Nephron (organoid): ENCODE measurements at regions not wholly inside any gene's neighbourhood (a gene's known extent, or its start where the extent isn't known, plus 50 kb on each side); places are given as distances from the start of the nearest gene placed in this dataset.
"Not testable (repeated sequence)": the region's sequence is repeated elsewhere in the genome, so short reads cannot be mapped to it uniquely, and the experiment has no call there.

Source experiments
- H3K27ac Mint-ChIP-seq, 3 experiments: 2 replicates each; pipeline ENCODE4 v1.8.0; 2020; ENCODE audit warnings: mixed read lengths in 3 of 3, mild to moderate bottlenecking in 2 of 3, moderate library complexity in 1 of 3
- H3K27me3 Mint-ChIP-seq: 2 replicates; pipeline ENCODE4 v1.8.0; 2021; ENCODE audit warnings: low read depth, mild to moderate bottlenecking, moderate library complexity, mixed read lengths
- H3K36me3 Mint-ChIP-seq: 2 replicates; pipeline ENCODE4 v1.8.0; 2020; ENCODE audit warnings: low read depth, mixed read lengths
- H3K4me1 Mint-ChIP-seq: 2 replicates; pipeline ENCODE4 v1.8.0; 2020; ENCODE audit warnings: mixed read lengths
- H3K4me3 Mint-ChIP-seq, 3 experiments: 2 replicates each; pipeline ENCODE4 v1.8.0; 2020; ENCODE audit warnings: mild to moderate bottlenecking in 3 of 3, mixed read lengths in 3 of 3, moderate library complexity in 2 of 3
- H3K9me3 Mint-ChIP-seq: 2 replicates; pipeline ENCODE4 v1.8.0; 2020; ENCODE audit warnings: mixed read lengths
- TF ChIP-seq, protein P1 (sequence below), 3 experiments: fragments of 200-600 bp; sonication (generic); IDR thresholded peaks; one replicate each; pipeline ENCODE4 v1.5.0; 2021; ENCODE audit warnings: antibody characterized with exemption in 3 of 3; ENCODE audit not compliant: unreplicated experiment in 3 of 3

GRCh38 chr4:15163284-15163645 lies 161.0 kb downstream of the CPEB2 start:
- TF ChIP-seq, protein P1, sequence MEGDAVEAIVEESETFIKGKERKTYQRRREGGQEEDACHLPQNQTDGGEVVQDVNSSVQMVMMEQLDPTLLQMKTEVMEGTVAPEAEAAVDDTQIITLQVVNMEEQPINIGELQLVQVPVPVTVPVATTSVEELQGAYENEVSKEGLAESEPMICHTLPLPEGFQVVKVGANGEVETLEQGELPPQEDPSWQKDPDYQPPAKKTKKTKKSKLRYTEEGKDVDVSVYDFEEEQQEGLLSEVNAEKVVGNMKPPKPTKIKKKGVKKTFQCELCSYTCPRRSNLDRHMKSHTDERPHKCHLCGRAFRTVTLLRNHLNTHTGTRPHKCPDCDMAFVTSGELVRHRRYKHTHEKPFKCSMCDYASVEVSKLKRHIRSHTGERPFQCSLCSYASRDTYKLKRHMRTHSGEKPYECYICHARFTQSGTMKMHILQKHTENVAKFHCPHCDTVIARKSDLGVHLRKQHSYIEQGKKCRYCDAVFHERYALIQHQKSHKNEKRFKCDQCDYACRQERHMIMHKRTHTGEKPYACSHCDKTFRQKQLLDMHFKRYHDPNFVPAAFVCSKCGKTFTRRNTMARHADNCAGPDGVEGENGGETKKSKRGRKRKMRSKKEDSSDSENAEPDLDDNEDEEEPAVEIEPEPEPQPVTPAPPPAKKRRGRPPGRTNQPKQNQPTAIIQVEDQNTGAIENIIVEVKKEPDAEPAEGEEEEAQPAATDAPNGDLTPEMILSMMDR (IDR thresholded peaks at IDR 0.05; ENCODE audit: unreplicated experiment in 3 of 3), result no peak
- no peak overlapping the region for H3K4me3 Mint-ChIP-seq
- H3K9me3 Mint-ChIP-seq, result no peaks in the 10 kb centered on the region
- no peaks in the 10 kb centered on the region for H3K4me1 Mint-ChIP-seq
- no peaks in the 10 kb centered on the region for H3K36me3 Mint-ChIP-seq
- no peak overlapping the region for H3K27ac Mint-ChIP-seq
- H3K27me3 Mint-ChIP-seq, result no peaks in the 10 kb centered on the region

DNA sequence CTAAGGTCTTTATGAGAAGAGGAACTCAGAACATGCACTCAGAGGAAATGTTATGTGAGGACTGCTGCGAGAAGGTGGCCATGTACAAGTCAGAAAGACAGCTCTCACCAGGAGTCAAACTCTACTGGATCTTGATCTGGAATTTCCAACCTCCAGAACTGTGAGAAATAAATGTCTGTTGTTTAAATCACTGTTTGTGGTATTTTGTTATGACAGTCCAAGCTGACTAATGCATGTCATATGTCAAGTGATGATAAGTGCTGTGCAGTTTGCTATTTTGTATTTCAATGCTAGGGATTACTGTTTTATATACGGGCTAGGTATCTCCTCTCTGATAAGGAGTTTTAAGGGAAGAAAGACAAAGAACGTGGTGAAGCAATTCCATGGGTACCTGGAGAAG lies 162.3 kb downstream of the CPEB2 start:
- Mint-ChIP-seq H3K4me1 (no peaks in the 10 kb centered on the region), H3K27me3 (no peaks in the 10 kb centered on the region), H3K36me3 (no peaks in the 10 kb centered on the region), H3K9me3 (no peaks in the 10 kb centered on the region), H3K4me3 (no peak overlapping the region), H3K27ac (no peak overlapping the region)
- TF ChIP-seq, protein P1 (IDR thresholded peaks at IDR 0.05; ENCODE audit: unreplicated experiment in 3 of 3), result no peak

GRCh38 chr4:15167743-15168142 lies 165.5 kb downstream of the CPEB2 start:
- TF ChIP-seq, protein P1 (IDR thresholded peaks at IDR 0.05; ENCODE audit: unreplicated experiment in 3 of 3), result no peak
- Mint-ChIP-seq H3K4me1 (no peaks in the 10 kb centered on the region), H3K27ac (no peak overlapping the region), H3K4me3 (no peak overlapping the region), H3K27me3 (no peaks in the 10 kb centered on the region), H3K36me3 (peaks cover 3% of the 10 kb centered on the region), H3K9me3 (peaks cover 16% of the 10 kb centered on the region)

GRCh38 chr4:15168759-15169158 lies 166.5 kb downstream of the CPEB2 start:
- H3K36me3 Mint-ChIP-seq, result peaks cover 3% of the 10 kb centered on the region

DNA sequence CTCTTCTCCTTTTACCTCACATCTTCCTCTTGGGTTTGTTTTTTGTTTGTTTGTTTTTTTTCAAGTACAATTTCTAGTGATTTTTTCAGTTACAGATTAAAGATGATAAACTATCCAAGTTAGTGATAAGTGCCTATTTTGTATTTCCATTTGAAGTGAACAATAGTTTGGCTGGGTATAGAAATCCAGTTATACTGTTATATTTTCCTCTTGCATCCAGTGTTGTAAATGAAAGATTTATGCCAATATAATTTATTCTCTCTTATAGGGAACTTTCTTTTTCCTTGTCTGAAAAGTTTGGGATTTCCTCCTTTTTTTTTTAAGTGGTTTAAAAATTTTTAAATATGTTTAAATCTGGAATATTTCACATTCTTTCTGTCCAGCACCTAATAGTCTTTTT lies 169.4 kb downstream of the CPEB2 start:
- TF ChIP-seq, protein P1 (IDR thresholded peaks at IDR 0.05; ENCODE audit: unreplicated experiment in 3 of 3), result no peak
- peaks cover 3% of the 10 kb centered on the region for H3K36me3 Mint-ChIP-seq
- no peak overlapping the region for H3K4me3 Mint-ChIP-seq
- H3K4me1 Mint-ChIP-seq, result no peaks in the 10 kb centered on the region
- H3K27ac Mint-ChIP-seq, result no peak overlapping the region
- H3K9me3 Mint-ChIP-seq, result peaks cover 20% of the 10 kb centered on the region
- no peaks in the 10 kb centered on the region for H3K27me3 Mint-ChIP-seq

More at GRCh38 chr4:15168759-15169158, 166.5 kb downstream of the CPEB2 start:
- TF ChIP-seq, protein P1 (IDR thresholded peaks at IDR 0.05; ENCODE audit: unreplicated experiment in 3 of 3), result no peak
- Mint-ChIP-seq H3K27ac (no peak overlapping the region), H3K4me3 (no peak overlapping the region), H3K9me3 (peaks cover 20% of the 10 kb centered on the region), H3K4me1 (no peaks in the 10 kb centered on the region), H3K27me3 (no peaks in the 10 kb centered on the region)

DNA sequence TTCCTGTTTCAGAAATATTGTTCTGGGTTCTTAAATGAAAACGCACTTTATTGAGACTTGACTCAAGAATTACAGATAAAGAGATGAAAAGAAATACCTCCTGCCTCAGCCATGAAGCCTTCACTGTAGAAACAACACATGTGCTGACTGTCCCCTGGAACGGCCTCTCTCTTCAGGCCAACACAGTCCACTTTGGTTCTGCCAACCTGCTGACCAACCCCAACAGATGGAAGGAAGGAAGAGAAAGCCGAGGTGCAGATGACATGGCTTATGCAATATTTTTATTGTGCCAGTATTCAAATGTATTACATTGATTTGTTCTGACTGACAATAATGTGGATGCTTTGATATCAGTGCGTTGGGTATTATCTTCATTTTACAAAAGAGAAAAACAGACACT lies 171.0 kb downstream of the CPEB2 start:
- no peaks in the 10 kb centered on the region for H3K27me3 Mint-ChIP-seq
- TF ChIP-seq, protein P1 (IDR thresholded peaks at IDR 0.05; ENCODE audit: unreplicated experiment in 3 of 3), result no peak
- H3K4me3 Mint-ChIP-seq, result no peak overlapping the region
- H3K4me1 Mint-ChIP-seq, result no peaks in the 10 kb centered on the region
- H3K9me3 Mint-ChIP-seq, result peaks cover 20% of the 10 kb centered on the region
- H3K36me3 Mint-ChIP-seq, result peaks cover 3% of the 10 kb centered on the region
- H3K27ac Mint-ChIP-seq, result no peak overlapping the region

DNA sequence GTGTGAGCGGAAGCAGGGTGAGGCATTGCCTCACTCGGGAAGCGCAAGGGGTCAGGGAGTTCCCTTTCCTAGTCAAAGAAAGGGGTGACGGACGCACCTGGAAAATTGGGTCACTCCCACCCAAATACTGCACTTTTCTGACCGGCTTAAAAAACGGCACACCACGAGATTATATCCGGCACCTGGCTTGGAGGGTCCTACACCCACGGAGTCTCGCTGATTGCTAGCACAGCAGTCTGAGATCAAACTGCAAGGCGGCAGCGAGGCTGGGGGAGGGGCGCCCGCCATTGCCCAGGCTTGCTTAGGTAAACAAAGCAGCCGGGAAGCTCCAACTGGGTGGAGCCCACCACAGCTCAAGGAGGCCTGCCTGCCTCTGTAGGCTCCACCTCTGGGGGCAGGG lies 171.9 kb downstream of the CPEB2 start:
- H3K9me3 Mint-ChIP-seq, result peaks cover 20% of the 10 kb centered on the region
- H3K27me3 Mint-ChIP-seq, H3K4me1 Mint-ChIP-seq, H3K4me3 Mint-ChIP-seq, H3K27ac Mint-ChIP-seq, H3K36me3 Mint-ChIP-seq: not testable (repeated sequence)

GRCh38 chr4:15179842-15180241 lies 177.6 kb downstream of the CPEB2 start:
- not testable (repeated sequence) for H3K36me3 Mint-ChIP-seq

More at GRCh38 chr4:15179842-15180241, 177.6 kb downstream of the CPEB2 start:
- H3K27ac Mint-ChIP-seq, H3K4me3 Mint-ChIP-seq, H3K9me3 Mint-ChIP-seq, H3K4me1 Mint-ChIP-seq, H3K27me3 Mint-ChIP-seq: not testable (repeated sequence)
